ENCODE measurements at regions not wholly inside any gene's neighbourhood (a gene's known extent, or its start where the extent isn't known, plus 50 kb on each side); places are given as distances from the start of the nearest gene placed in this dataset.

- TF ChIP-seq CTCF (IDR thresholded peaks at IDR 0.05) = no peak
- no peak for TF ChIP-seq ZFX (IDR thresholded peaks at IDR 0.05; ENCODE audit: borderline replicate concordance)
- H3K27ac ChIP-seq = no peak overlapping the region
Observed at GRCh38 chr7:95684505-95684904, 87.8 kb upstream of the DYNC1I1 start.

- TF ChIP-seq CTCF (IDR thresholded peaks at IDR 0.05) (no peak), ZFX (IDR thresholded peaks at IDR 0.05; ENCODE audit: borderline replicate concordance) (no peak)
- H3K27ac ChIP-seq = no peak overlapping the region
Observed at GRCh38 chr7:95684037-95684436, 87.7 kb upstream of the PDK4 start.

GRCh38 chr7:95682913-95683312, 86.6 kb upstream of the PDK4 start:
- H3K27ac ChIP-seq = no peak overlapping the region
- no peak for TF ChIP-seq ZFX (IDR thresholded peaks at IDR 0.05; ENCODE audit: borderline replicate concordance)
- no peak for TF ChIP-seq CTCF (IDR thresholded peaks at IDR 0.05)

- H3K27ac ChIP-seq = no peak overlapping the region
- TF ChIP-seq ZFX (IDR thresholded peaks at IDR 0.05; ENCODE audit: borderline replicate concordance) (no peak), CTCF (IDR thresholded peaks at IDR 0.05) (no peak)
Observed at GRCh38 chr7:95676691-95677090, 80.4 kb upstream of the PDK4 start.

GRCh38 chr7:95675632-95676031, 79.3 kb upstream of the PDK4 start:
- H3K27ac ChIP-seq = no peak overlapping the region
- TF ChIP-seq CTCF (IDR thresholded peaks at IDR 0.05) (no peak), ZFX (IDR thresholded peaks at IDR 0.05; ENCODE audit: borderline replicate concordance) (no peak)

- TF ChIP-seq ZFX (IDR thresholded peaks at IDR 0.05; ENCODE audit: borderline replicate concordance) = no peak
- no peak for TF ChIP-seq CTCF (IDR thresholded peaks at IDR 0.05)
- H3K27ac ChIP-seq = no peak overlapping the region
Observed at GRCh38 chr7:95675016-95675415, 78.7 kb upstream of the PDK4 start.

- TF ChIP-seq ZFX (IDR thresholded peaks at IDR 0.05; ENCODE audit: borderline replicate concordance) = no peak
- TF ChIP-seq CTCF (IDR thresholded peaks at IDR 0.05) = no peak
Observed at GRCh38 chr7:95674101-95674500, 77.8 kb upstream of the PDK4 start.

More at GRCh38 chr7:95674101-95674500, 77.8 kb upstream of the PDK4 start:
- H3K27ac ChIP-seq = no peak overlapping the region
